ENCODE measurements at regions not wholly inside any gene's neighbourhood (a gene's known extent, or its start where the extent isn't known, plus 50 kb on each side); places are given as distances from the start of the nearest gene placed in this dataset.

GRCh38 chr6:40083141-40083920 is 149.1 kb upstream of the MOCS1 start:
- in situ Hi-C loops (cut with HindIII; ENCODE audit: low sequenced_read_pairs), result no loop called here

GRCh38 chr6:40082278-40083043 is 148.2 kb upstream of the MOCS1 start:
- in situ Hi-C loops (cut with HindIII; ENCODE audit: low sequenced_read_pairs), result no loop called here

- in situ Hi-C loops (cut with HindIII; ENCODE audit: low sequenced_read_pairs), result no loop called here
Observed at GRCh38 chr6:40077736-40078135, 143.5 kb upstream of the MOCS1 start.

DNA sequence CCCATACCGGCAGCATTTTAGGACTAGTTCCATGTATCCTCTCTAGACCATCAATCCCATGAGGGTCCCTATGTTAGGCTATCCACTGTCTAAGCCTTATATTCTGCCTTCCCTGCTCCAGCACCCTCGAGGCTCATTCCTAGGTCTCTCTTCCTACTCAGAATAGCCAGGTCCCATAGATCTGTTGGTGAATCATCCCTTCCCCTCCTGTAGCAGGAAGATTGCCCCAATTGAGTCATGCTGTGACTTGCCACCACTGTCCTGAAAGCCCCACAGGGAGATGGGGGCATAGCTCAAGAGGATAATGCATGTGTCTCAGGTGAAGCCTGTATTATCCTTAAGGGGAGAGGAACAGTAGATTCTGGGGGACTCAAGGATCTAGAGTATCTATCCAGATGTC is 143.1 kb upstream of the MOCS1 start:
- in situ Hi-C loops (cut with HindIII; ENCODE audit: low sequenced_read_pairs), result no loop called here

- in situ Hi-C loops (cut with HindIII; ENCODE audit: low sequenced_read_pairs), result no loop called here
Observed at GRCh38 chr6:40075056-40075590, 140.9 kb upstream of the MOCS1 start.

DNA sequence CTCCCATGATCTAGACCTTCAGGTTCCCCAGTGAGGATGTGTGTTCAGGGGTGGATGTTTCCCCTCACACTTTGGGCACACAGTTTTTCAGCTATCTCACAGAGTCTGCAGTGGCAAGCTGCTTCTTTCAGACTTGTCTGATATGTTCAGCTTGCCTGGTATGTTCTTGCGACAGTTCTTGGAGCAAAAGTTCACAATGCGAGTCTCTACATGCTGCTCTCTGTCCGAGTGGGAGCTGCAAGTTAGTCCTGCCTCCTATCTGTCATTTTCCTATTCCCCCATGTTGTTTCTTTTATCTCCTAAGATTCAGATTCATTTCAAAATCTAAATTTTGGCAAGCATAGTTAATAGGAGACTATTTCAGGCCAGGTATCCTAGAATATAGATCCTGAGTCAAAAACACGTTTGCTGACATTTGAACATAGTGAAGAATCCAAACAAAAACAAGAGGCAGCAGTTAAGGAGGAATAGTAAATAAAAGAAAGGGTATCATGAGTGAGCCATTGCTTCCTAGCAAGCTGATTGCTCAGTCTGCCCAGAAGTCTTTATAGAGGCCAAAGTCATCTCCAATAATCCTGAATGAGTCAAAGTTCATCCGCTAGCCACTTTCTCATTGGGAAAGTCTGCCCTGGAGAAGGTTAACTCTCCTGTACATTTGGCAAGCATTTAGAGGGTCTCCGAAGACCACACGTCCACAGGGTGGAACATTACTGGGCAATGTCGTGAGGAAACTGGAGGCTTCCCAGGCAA is 140.2 kb upstream of the MOCS1 start:
- in situ Hi-C loops (cut with HindIII; ENCODE audit: low sequenced_read_pairs), result no loop called here

GRCh38 chr6:40066372-40066771 is 132.1 kb upstream of the MOCS1 start:
- in situ Hi-C loops (cut with HindIII; ENCODE audit: low sequenced_read_pairs), result no loop called here

GRCh38 chr6:40056865-40057264 is 122.6 kb upstream of the MOCS1 start:
- in situ Hi-C loops (cut with HindIII; ENCODE audit: low sequenced_read_pairs), result no loop called here

GRCh38 chr6:40054602-40055001 is 120.3 kb upstream of the MOCS1 start:
- in situ Hi-C loops (cut with HindIII; ENCODE audit: low sequenced_read_pairs), result loop anchor here (5.0 kb wide), 1 partner anchor 63 kb away; no protein-coding TSS in a partner anchor

- in situ Hi-C loops (cut with HindIII; ENCODE audit: low sequenced_read_pairs), result loop anchor here (5.0 kb wide), 1 partner anchor 63 kb away; no protein-coding TSS in a partner anchor
Observed at GRCh38 chr6:40054186-40054585, 119.9 kb upstream of the MOCS1 start.

DNA sequence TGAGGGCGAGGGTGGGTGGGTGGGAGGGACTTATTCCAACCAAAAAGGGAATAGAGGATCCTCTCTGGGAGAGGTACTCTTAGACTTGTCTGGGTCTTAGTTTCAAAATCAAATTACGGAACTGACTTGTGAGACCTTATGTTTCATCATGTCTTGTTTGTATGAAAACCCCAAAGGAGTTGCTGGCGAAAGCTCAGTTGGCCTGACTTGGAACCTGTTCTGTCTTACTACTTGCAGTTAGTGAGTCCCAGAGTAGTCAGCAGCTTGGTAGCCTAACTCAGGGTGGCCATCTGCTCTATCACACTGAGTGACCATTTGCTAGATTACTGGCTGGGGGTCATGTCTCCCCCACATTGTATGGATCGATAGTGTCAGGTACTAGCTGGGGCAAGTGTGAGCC is 114.9 kb upstream of the MOCS1 start:
- in situ Hi-C loops (cut with HindIII; ENCODE audit: low sequenced_read_pairs), result no loop called here

DNA sequence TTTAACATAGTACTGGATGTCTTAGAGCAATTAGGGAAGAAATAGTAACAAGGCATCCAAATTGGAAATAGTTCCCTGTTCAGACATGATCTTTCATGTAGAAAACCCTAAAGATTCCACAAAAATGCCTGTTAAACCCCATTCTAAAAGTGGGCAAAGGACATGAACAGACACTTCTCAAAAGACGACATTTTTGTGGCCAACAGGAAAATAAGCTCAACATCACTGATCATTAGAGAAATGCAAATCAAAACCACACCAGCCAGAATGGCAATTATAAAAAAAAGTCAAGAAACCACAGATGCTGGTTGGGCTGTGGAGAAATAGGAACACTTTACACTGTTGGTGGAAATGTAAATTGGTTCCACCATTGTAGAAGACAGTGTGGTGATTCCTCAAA is 109.9 kb upstream of the MOCS1 start:
- in situ Hi-C loops (cut with HindIII; ENCODE audit: low sequenced_read_pairs), result no loop called here

DNA sequence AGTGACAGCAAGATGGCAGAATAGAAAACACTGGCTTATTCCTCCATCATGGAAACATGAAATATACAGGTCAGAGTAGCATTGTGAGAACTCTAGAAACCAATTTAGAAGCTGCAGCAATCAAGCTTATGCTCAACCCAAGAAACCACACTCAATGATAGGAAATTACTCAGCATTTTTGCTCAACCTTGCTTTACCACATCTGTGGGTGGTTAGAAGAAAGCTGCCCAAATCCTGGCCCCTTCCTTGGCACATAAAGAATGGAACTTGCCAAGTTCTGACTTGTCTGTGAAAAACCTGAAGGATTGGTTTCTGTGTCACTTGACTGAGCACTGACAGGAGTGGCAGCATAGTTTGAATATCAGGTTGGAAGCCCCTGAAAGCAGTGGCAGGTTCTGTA is 108.0 kb upstream of the MOCS1 start:
- in situ Hi-C loops (cut with HindIII; ENCODE audit: low sequenced_read_pairs), result no loop called here

GRCh38 chr6:40039042-40039441 is 104.8 kb upstream of the MOCS1 start:
- in situ Hi-C loops (cut with HindIII; ENCODE audit: low sequenced_read_pairs), result no loop called here

GRCh38 chr6:40038626-40039025 is 104.4 kb upstream of the MOCS1 start:
- in situ Hi-C loops (cut with HindIII; ENCODE audit: low sequenced_read_pairs), result no loop called here

DNA sequence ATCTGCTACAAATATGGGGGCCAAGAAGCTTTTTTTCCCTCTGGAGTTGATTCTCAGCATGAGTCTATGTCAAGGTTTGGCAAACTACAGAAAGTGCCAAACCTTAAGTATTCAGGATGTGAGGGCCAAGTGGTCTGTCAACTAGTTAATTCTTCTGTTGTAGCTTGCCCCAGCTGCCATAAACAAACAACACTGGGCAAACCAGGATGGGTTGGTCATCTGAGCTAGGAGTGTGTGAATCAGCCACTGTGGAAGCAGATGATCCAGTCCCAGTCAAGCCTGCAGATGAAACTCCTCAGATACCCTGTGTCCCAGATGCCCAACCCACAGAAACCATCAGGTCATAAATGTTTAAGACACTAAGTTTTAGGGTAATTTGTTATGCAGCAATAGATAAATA is 103.0 kb upstream of the MOCS1 start:
- in situ Hi-C loops (cut with HindIII; ENCODE audit: low sequenced_read_pairs), result no loop called here

DNA sequence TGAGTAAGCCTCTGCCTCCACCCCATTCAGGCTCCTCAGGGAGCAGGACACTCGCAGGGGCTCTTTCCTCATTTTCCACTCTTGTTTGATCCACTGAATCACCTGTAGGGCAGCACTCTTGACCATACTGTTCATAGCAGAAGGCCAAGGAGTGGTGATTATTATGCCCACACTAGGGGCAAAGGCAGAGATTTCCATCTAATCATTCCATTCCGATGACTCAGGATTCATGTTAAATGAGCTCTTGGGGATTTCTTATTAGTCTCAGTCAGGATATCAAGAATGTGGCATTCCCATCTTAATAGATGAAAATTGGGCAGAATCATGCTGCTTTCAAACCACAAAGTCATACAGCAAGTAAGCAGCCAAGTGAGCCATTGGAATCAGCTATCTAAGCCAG is 101.9 kb upstream of the MOCS1 start:
- in situ Hi-C loops (cut with HindIII; ENCODE audit: low sequenced_read_pairs), result no loop called here

GRCh38 chr6:40028449-40028848 is 94.2 kb upstream of the MOCS1 start:
- in situ Hi-C loops (cut with HindIII; ENCODE audit: low sequenced_read_pairs), result no loop called here

- in situ Hi-C loops (cut with HindIII; ENCODE audit: low sequenced_read_pairs), result no loop called here
Observed at GRCh38 chr6:40022867-40023266, 88.6 kb upstream of the MOCS1 start.

GRCh38 chr6:40020166-40020565 is 85.9 kb upstream of the MOCS1 start:
- in situ Hi-C loops (cut with HindIII; ENCODE audit: low sequenced_read_pairs), result no loop called here

- in situ Hi-C loops (cut with HindIII; ENCODE audit: low sequenced_read_pairs), result no loop called here
Observed at GRCh38 chr6:40015530-40015929, 81.3 kb upstream of the MOCS1 start.
